Epithelial cell of esophagus (primary cell): ENCODE measurements at regions not wholly inside any gene's neighbourhood (a gene's known extent, or its start where the extent isn't known, plus 50 kb on each side); places are given as distances from the start of the nearest gene placed in this dataset.

Experiments used
- DNase-seq: peaks from one replicate; pipeline ENCODE4 v3.0.0; 2010; ENCODE audit warnings: low read depth
- H3K4me3 ChIP-seq: 2 replicates; pipeline ENCODE4 v1.5.1; 2011; ENCODE audit warnings: mild to moderate bottlenecking, low read length, control low read depth
- CTCF ChIP-seq: IDR thresholded peaks from 2 replicates; pipeline ENCODE4 v1.5.1; 2011; ENCODE audit warnings: low read depth, mild to moderate bottlenecking, low read length, control low read depth, inconsistent platforms; ENCODE audit not compliant: insufficient read depth; ENCODE audit errors: missing control alignments

GRCh38 chr6:71107911-71108420, 151.1 kb upstream of the B3GAT2 start:
- peak; percentile 78 for DNase-seq
- no peak for TF ChIP-seq CTCF
- no peak overlapping the region for H3K4me3 ChIP-seq

- H3K4me3 ChIP-seq: no peak overlapping the region
- TF ChIP-seq CTCF: no peak
These were observed 157.7 kb upstream of the B3GAT2 start for GRCh38 chr6:71114544-71114943.

GRCh38 chr6:71114986-71115385, 158.1 kb upstream of the B3GAT2 start:
- no peak for TF ChIP-seq CTCF

More at GRCh38 chr6:71114544-71114943, 157.7 kb upstream of the B3GAT2 start:
- DNase-seq: no peak

GRCh38 chr6:71119560-71119959, 162.7 kb upstream of the B3GAT2 start:
- H3K4me3 ChIP-seq: no peak overlapping the region
- no peak for TF ChIP-seq CTCF
- no peak for DNase-seq

More at GRCh38 chr6:71114986-71115385, 158.1 kb upstream of the B3GAT2 start:
- no peak overlapping the region for H3K4me3 ChIP-seq
- DNase-seq: no peak

GRCh38 chr6:71123051-71123450, 165.6 kb upstream of the OGFRL1 start:
- H3K4me3 ChIP-seq: no peak overlapping the region
- no peak for TF ChIP-seq CTCF
- no peak for DNase-seq

GRCh38 chr6:71124340-71124739, 164.3 kb upstream of the OGFRL1 start:
- no peak overlapping the region for H3K4me3 ChIP-seq
- TF ChIP-seq CTCF: no peak
- no peak for DNase-seq

- no peak for DNase-seq
- no peak for TF ChIP-seq CTCF
- H3K4me3 ChIP-seq: no peak overlapping the region
These were observed 163.4 kb upstream of the OGFRL1 start for GRCh38 chr6:71125216-71125615.
